ENCODE measurements at regions not wholly inside any gene's neighbourhood (a gene's known extent, or its start where the extent isn't known, plus 50 kb on each side); places are given as distances from the start of the nearest gene placed in this dataset.

DNA sequence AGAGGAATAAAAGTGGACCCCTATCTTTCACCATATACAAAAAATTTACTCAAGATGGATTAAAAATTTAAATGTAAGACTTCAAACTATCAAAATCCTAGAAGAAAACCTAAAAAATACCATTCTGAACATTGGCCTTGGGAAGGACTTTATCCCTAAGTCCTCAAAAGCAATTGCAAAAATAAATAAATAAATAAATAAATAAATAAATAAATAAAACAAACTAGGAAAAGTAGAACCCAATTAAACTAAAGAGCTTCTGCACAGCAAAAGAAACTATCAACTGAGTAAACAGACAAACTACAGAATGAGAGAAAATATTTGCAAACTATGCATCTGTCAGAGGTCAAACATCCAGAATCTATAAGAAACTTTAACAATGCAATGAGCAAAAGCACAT, 874.9 kb upstream of the PCDH20 start:
- Histone ChIP-seq H3K36me3 (ENCODE audit: insufficient read depth, low read length) (no peaks in the 10 kb centered on the region), H3K9me3 (replicated peaks; ENCODE audit: low read length) (no peaks in the 10 kb centered on the region), H3K4me3 (ENCODE audit: low read length) (no peak overlapping the region), H3K27me3 (ENCODE audit: control insufficient read depth, insufficient read depth, low read length) (no peaks in the 10 kb centered on the region), H3K4me2 (ENCODE audit: low read length) (no peak overlapping the region), H3K4me1 (ENCODE audit: control insufficient read depth, insufficient read depth, low read length) (peaks cover 16% of the 10 kb centered on the region), H3K9ac (ENCODE audit: low read depth, low read length) (no peak overlapping the region)

GRCh38 chr13:62287764-62288163, 872.1 kb upstream of the PCDH20 start:
- Histone ChIP-seq H3K4me2 (ENCODE audit: low read length) (no peak overlapping the region), H3K9ac (ENCODE audit: low read depth, low read length) (no peak overlapping the region), H3K27me3 (ENCODE audit: control insufficient read depth, insufficient read depth, low read length) (no peaks in the 10 kb centered on the region), H3K36me3 (ENCODE audit: insufficient read depth, low read length) (no peaks in the 10 kb centered on the region), H3K4me1 (ENCODE audit: control insufficient read depth, insufficient read depth, low read length) (peaks cover under 1% of the 10 kb centered on the region), H3K9me3 (replicated peaks; ENCODE audit: low read length) (no peaks in the 10 kb centered on the region), H3K4me3 (ENCODE audit: low read length) (no peak overlapping the region)

GRCh38 chr13:62280590-62280989, 864.9 kb upstream of the PCDH20 start:
- Histone ChIP-seq H3K27me3 (ENCODE audit: control insufficient read depth, insufficient read depth, low read length) (no peaks in the 10 kb centered on the region), H3K9me3 (replicated peaks; ENCODE audit: low read length) (no peaks in the 10 kb centered on the region), H3K36me3 (ENCODE audit: insufficient read depth, low read length) (no peaks in the 10 kb centered on the region), H3K4me2 (ENCODE audit: low read length) (no peak overlapping the region), H3K4me1 (ENCODE audit: control insufficient read depth, insufficient read depth, low read length) (no peaks in the 10 kb centered on the region), H3K4me3 (ENCODE audit: low read length) (no peak overlapping the region), H3K9ac (ENCODE audit: low read depth, low read length) (no peak overlapping the region)

- H3K4me1 ChIP-seq (ENCODE audit: control insufficient read depth, insufficient read depth, low read length) = no peaks in the 10 kb centered on the region
- H3K4me2 ChIP-seq (ENCODE audit: low read length) = no peak overlapping the region
- H3K9me3 ChIP-seq (replicated peaks; ENCODE audit: low read length) = no peaks in the 10 kb centered on the region
- H3K9ac ChIP-seq (ENCODE audit: low read depth, low read length) = no peak overlapping the region
- no peaks in the 10 kb centered on the region for H3K27me3 ChIP-seq (ENCODE audit: control insufficient read depth, insufficient read depth, low read length)
- H3K4me3 ChIP-seq (ENCODE audit: low read length) = no peak overlapping the region
- H3K36me3 ChIP-seq (ENCODE audit: insufficient read depth, low read length) = no peaks in the 10 kb centered on the region
Observed at GRCh38 chr13:62278271-62278670, 862.6 kb upstream of the PCDH20 start.

GRCh38 chr13:62251734-62252133, 836.1 kb upstream of the PCDH20 start:
- H3K27me3 ChIP-seq (ENCODE audit: control insufficient read depth, insufficient read depth, low read length) = no peaks in the 10 kb centered on the region
- H3K36me3 ChIP-seq (ENCODE audit: insufficient read depth, low read length) = no peaks in the 10 kb centered on the region
- H3K9ac ChIP-seq (ENCODE audit: low read depth, low read length) = no peak overlapping the region
- H3K9me3 ChIP-seq (replicated peaks; ENCODE audit: low read length) = no peaks in the 10 kb centered on the region
- no peak overlapping the region for H3K4me3 ChIP-seq (ENCODE audit: low read length)
- no peak overlapping the region for H3K4me2 ChIP-seq (ENCODE audit: low read length)
- no peaks in the 10 kb centered on the region for H3K4me1 ChIP-seq (ENCODE audit: control insufficient read depth, insufficient read depth, low read length)

DNA sequence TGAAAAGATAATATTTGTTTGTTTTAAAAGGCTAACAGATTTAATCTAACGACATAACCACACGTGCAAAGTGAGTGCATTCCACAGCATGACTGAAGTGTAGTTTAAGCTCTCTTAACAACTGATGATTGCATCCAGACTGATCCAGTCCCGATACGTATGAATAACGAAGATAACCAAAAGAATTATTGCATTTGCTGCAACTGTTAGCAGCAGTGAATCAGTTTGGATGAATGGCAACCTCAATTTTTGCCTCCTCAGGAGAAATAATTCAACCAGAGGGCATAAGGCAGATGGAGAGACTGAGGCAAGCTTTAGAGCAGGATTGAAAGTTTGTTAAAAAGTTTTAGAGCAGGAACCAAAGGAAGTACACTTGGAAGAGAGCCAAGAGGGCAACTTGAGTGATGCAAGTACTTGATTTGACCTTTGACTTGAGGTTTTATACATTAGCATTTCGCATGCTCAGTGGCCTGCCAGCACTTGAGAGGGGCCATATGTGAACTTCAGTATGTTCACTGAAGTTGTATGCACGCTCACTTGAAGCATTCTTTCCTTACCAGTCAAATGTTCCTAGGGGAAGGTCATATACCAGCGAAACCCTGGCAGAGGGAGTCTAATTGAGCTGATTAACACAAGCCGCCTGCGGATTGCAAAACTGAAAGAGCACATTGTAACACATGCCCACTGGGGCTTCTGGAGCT, 835.0 kb upstream of the PCDH20 start:
- H3K4me3 ChIP-seq (ENCODE audit: low read length) = no peak overlapping the region
- H3K4me1 ChIP-seq (ENCODE audit: control insufficient read depth, insufficient read depth, low read length) = no peaks in the 10 kb centered on the region
- H3K9ac ChIP-seq (ENCODE audit: low read depth, low read length) = no peak overlapping the region
- H3K36me3 ChIP-seq (ENCODE audit: insufficient read depth, low read length) = no peaks in the 10 kb centered on the region
- no peaks in the 10 kb centered on the region for H3K9me3 ChIP-seq (replicated peaks; ENCODE audit: low read length)
- no peaks in the 10 kb centered on the region for H3K27me3 ChIP-seq (ENCODE audit: control insufficient read depth, insufficient read depth, low read length)
- H3K4me2 ChIP-seq (ENCODE audit: low read length) = no peak overlapping the region

DNA sequence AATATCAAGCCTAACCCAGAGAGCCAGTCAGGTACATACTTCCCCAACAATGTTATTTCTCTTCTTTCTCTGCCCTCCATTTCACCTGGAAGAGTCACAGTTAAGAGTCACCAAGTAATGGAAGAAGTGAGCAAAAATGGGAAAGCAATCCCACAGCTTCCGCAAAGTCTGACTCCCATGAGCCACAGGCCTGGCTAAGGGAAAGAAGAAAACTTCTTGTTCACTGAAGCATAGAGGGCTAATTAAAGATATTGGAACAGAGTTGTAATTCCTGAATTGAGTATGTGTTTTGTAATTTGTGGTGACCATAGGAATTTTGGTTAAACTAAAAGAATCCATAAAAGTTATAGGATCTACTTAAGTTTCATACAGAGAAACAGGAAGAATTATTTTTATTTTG, 830.9 kb upstream of the PCDH20 start:
- Histone ChIP-seq H3K27me3 (ENCODE audit: control insufficient read depth, insufficient read depth, low read length) (no peaks in the 10 kb centered on the region), H3K9me3 (replicated peaks; ENCODE audit: low read length) (no peaks in the 10 kb centered on the region), H3K4me1 (ENCODE audit: control insufficient read depth, insufficient read depth, low read length) (no peaks in the 10 kb centered on the region), H3K4me3 (ENCODE audit: low read length) (no peak overlapping the region), H3K9ac (ENCODE audit: low read depth, low read length) (no peak overlapping the region), H3K36me3 (ENCODE audit: insufficient read depth, low read length) (no peaks in the 10 kb centered on the region), H3K4me2 (ENCODE audit: low read length) (no peak overlapping the region)

GRCh38 chr13:62243106-62243505, 827.5 kb upstream of the PCDH20 start:
- Histone ChIP-seq H3K9me3 (replicated peaks; ENCODE audit: low read length) (no peaks in the 10 kb centered on the region), H3K4me2 (ENCODE audit: low read length) (no peak overlapping the region), H3K4me1 (ENCODE audit: control insufficient read depth, insufficient read depth, low read length) (no peaks in the 10 kb centered on the region), H3K4me3 (ENCODE audit: low read length) (no peak overlapping the region), H3K36me3 (ENCODE audit: insufficient read depth, low read length) (no peaks in the 10 kb centered on the region), H3K27me3 (ENCODE audit: control insufficient read depth, insufficient read depth, low read length) (no peaks in the 10 kb centered on the region), H3K9ac (ENCODE audit: low read depth, low read length) (no peak overlapping the region)

- no peaks in the 10 kb centered on the region for H3K9me3 ChIP-seq (replicated peaks; ENCODE audit: low read length)
- no peak overlapping the region for H3K4me2 ChIP-seq (ENCODE audit: low read length)
- no peaks in the 10 kb centered on the region for H3K36me3 ChIP-seq (ENCODE audit: insufficient read depth, low read length)
- H3K4me1 ChIP-seq (ENCODE audit: control insufficient read depth, insufficient read depth, low read length) = no peaks in the 10 kb centered on the region
- no peak overlapping the region for H3K9ac ChIP-seq (ENCODE audit: low read depth, low read length)
- H3K27me3 ChIP-seq (ENCODE audit: control insufficient read depth, insufficient read depth, low read length) = no peaks in the 10 kb centered on the region
- no peak overlapping the region for H3K4me3 ChIP-seq (ENCODE audit: low read length)
Observed at GRCh38 chr13:62234780-62235440, 819.3 kb upstream of the PCDH20 start.

- Histone ChIP-seq H3K36me3 (ENCODE audit: insufficient read depth, low read length) (no peaks in the 10 kb centered on the region), H3K9me3 (replicated peaks; ENCODE audit: low read length) (no peaks in the 10 kb centered on the region), H3K9ac (ENCODE audit: low read depth, low read length) (no peak overlapping the region), H3K4me1 (ENCODE audit: control insufficient read depth, insufficient read depth, low read length) (no peaks in the 10 kb centered on the region), H3K4me2 (ENCODE audit: low read length) (no peak overlapping the region), H3K27me3 (ENCODE audit: control insufficient read depth, insufficient read depth, low read length) (no peaks in the 10 kb centered on the region), H3K4me3 (ENCODE audit: low read length) (no peak overlapping the region)
Observed at GRCh38 chr13:62210951-62211350, 795.3 kb upstream of the PCDH20 start.

DNA sequence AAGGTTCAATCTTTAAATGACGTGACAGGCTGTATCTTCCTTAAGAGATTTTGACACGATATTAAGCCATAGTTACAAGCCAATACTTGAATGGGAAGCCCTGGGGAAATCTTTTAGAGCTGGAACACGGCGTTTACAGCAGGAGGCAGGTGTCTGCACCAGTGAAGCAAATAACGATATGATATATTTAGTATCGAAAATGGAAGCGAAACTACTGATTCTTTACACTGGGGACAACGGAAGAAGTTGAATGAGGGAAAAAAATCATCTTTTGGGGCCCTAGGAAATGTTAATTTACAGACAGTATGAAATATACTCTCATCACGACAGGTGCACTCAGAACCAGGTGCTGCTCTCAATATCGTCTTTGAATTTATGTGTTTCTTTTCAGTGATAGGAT, 793.9 kb upstream of the PCDH20 start:
- Histone ChIP-seq H3K27me3 (ENCODE audit: control insufficient read depth, insufficient read depth, low read length) (no peaks in the 10 kb centered on the region), H3K4me3 (ENCODE audit: low read length) (no peak overlapping the region), H3K4me2 (ENCODE audit: low read length) (no peak overlapping the region), H3K9ac (ENCODE audit: low read depth, low read length) (no peak overlapping the region), H3K4me1 (ENCODE audit: control insufficient read depth, insufficient read depth, low read length) (no peaks in the 10 kb centered on the region), H3K9me3 (replicated peaks; ENCODE audit: low read length) (no peaks in the 10 kb centered on the region), H3K36me3 (ENCODE audit: insufficient read depth, low read length) (no peaks in the 10 kb centered on the region)

DNA sequence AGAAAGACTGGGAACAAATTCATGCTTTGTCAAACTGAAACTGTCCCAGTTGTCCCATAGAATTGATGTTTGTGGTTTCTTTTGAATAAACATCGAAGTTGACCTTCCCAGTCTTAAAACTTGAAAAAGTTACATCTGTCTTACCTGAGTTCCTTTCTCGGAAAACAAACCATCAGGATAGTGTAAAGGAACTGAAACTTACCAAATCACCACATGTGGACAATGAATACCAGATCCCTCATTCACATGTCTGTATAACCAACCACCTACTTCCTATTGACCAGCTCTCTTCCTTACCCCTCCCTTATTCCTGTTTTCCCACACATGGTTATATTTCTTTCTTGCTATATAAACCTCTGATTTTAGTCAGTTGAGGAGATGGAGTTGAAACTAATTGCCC, 791.7 kb upstream of the PCDH20 start:
- H3K4me1 ChIP-seq (ENCODE audit: control insufficient read depth, insufficient read depth, low read length) = no peaks in the 10 kb centered on the region

More for the DNA sequence above, 791.7 kb upstream of the PCDH20 start:
- H3K9me3 ChIP-seq (replicated peaks; ENCODE audit: low read length) = no peaks in the 10 kb centered on the region
- H3K4me2 ChIP-seq (ENCODE audit: low read length) = no peak overlapping the region
- H3K4me3 ChIP-seq (ENCODE audit: low read length) = no peak overlapping the region
- H3K9ac ChIP-seq (ENCODE audit: low read depth, low read length) = no peak overlapping the region
- H3K27me3 ChIP-seq (ENCODE audit: control insufficient read depth, insufficient read depth, low read length) = no peaks in the 10 kb centered on the region
- H3K36me3 ChIP-seq (ENCODE audit: insufficient read depth, low read length) = no peaks in the 10 kb centered on the region

Data from skeletal muscle satellite cell (primary cell).